ENCODE measurements at regions not wholly inside any gene's neighbourhood (a gene's known extent, or its start where the extent isn't known, plus 50 kb on each side); places are given as distances from the start of the nearest gene placed in this dataset.

- no peak for DNase-seq (ENCODE audit: low read depth)
Measured at GRCh38 chr12:107978201-107978600, 150.9 kb upstream of the WSCD2 start.

DNA sequence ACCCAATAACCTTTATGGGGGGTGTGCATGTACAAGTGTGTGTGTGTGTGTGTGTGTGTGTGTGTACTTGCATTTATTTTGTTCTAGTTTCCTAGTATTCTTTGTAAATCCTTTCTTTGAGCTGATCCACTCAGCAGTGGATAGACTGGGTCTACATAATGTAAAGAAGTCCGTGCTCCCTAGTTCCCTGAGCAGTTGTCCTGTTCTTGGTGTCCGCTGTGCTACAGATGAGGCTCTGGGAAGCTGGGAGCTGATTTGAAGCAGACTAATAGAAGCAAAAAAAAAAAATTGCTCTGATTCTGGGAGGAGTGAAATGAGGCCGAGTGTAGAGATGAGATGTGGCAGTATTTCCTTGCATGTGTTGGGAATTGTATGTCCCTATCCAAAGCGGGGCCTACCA, 150.4 kb upstream of the WSCD2 start:
- no peak for DNase-seq (ENCODE audit: low read depth)

DNA sequence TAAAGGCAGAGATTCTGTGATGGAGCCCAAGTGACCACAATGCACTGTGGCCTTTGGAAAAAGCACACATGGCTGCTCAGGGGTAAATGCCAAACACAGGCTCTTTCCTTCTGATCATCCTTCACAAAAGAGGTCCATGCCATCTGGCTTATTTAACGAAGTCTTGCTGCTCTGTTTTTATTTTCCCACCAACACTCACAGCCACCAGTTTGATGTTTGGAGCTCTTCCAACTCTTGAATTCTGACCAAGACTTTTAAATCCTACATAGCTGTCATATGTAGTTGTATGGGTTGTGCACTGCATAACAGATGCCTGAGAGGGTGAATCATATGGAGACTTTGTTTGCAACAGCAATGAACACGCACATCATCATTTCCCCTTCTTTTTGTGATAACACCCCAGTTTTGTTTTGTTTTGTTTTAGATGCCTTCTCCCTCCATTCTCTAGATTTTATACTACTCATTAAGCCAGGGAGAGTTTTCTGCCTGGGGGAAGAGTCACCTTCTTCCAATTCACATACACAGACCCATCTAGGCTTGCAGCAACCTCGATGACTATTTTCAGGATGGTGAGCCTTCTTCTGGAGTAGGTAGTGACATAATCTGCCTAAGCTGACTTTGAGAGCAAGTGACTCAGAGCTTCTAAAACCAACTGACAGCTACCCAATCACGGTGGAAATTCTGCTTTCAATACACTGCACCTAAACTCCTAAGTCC, 145.2 kb upstream of the WSCD2 start:
- DNase-seq (ENCODE audit: low read depth) = no peak

GRCh38 chr12:107984973-107985372, 144.1 kb upstream of the WSCD2 start:
- DNase-seq (ENCODE audit: low read depth) = no peak

DNA sequence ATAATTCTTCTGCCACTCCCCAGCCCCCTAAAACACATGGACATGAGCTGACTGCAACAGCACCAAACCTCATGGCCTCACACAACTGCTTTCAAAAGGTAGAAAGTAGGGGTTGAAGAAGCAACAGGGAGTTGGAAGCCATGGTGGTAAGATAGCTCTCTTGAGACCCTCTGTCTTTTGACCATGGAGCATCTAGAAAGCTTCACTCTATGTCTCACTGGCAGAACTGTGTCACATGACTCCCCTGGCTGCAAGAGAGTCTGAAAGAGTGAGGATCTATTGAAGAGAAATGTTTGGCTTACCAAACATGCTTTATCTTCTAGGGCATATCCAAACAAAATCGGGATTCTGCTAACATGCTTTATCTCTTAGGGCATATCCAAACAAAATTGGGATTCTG, 142.9 kb upstream of the WSCD2 start:
- no peak for DNase-seq (ENCODE audit: low read depth)

DNA sequence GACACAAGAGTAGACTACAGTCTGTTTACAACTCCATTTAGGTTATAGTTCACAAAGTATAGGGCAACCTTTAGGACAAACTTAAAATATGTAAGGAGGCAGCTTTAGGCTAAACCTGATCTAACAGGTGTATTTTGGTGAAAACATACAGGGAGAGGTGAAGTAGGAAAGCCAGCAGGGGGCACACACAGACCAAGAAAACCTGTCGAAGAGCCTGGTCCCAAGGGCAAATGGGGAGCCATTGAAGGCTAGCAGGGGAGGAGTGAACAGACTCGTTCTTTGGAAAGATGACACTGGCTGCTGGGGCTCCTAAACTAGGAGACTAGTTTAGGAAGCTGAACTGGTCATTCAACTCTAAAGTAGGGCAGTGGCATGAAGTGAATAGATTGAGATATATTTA, 138.8 kb upstream of the WSCD2 start:
- DNase-seq (ENCODE audit: low read depth) = no peak

DNA sequence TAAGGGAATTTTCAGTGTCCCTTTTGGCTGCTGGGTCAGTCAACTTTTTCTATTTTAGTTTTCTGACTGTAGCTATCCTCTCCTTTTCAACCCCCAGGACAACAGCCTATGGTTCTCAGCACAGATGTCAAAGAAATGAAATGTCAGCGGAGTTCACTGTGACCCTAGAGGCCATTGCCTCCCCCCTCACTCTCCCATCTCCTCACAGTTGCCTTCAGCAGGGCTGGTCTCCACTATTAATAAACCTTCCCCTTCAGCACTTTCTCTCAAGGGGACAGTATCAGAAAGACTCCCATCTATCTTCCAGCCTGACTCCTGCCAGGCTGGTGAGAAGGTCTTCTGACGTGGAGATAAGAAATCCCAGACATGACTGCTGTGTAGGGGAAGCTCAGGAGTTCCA, 137.1 kb upstream of the WSCD2 start:
- no peak for DNase-seq (ENCODE audit: low read depth)

DNA sequence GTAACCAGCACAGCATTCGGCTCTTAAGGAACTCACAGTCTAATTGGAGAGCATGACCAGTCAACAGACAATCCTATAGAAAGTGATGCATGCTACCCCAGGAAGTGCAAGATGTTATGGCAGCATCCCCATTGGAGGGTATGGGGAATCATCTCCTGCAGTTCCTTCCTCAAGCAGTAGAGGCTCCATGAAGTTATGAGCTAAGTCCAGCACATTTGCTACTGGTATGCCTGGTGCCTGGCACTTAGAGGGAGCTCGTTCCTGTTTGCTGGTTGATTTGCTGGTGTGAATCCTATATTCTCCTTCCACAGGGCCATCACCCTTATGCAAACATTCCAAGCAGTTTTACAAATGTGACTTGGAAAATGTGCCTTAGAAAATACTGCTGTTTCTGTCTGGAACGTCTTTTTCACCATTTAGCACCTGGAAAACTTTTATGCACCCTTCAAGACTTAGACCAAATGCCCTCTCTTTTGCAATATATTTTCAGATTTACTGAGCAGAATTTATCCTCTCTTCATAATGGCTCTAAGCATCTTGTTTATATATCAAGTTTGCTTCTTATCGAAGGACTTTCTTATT, 136.1 kb upstream of the WSCD2 start:
- no peak for DNase-seq (ENCODE audit: low read depth)

GRCh38 chr12:107998863-107999262, 130.2 kb upstream of the WSCD2 start:
- no peak for DNase-seq (ENCODE audit: low read depth)

- DNase-seq (ENCODE audit: low read depth) = no peak
Measured at GRCh38 chr12:108000111-108000510, 129.0 kb upstream of the WSCD2 start.

- DNase-seq (ENCODE audit: low read depth) = no peak
Measured at GRCh38 chr12:108004319-108004718, 124.8 kb upstream of the WSCD2 start.

- no peak for DNase-seq (ENCODE audit: low read depth)
Measured at GRCh38 chr12:108008163-108008905, 120.8 kb upstream of the WSCD2 start.

GRCh38 chr12:108009442-108010070, 119.5 kb upstream of the WSCD2 start:
- no peak for DNase-seq (ENCODE audit: low read depth)

- DNase-seq (ENCODE audit: low read depth) = no peak
Measured at GRCh38 chr12:108016022-108016564, 113.0 kb upstream of the WSCD2 start.

DNA sequence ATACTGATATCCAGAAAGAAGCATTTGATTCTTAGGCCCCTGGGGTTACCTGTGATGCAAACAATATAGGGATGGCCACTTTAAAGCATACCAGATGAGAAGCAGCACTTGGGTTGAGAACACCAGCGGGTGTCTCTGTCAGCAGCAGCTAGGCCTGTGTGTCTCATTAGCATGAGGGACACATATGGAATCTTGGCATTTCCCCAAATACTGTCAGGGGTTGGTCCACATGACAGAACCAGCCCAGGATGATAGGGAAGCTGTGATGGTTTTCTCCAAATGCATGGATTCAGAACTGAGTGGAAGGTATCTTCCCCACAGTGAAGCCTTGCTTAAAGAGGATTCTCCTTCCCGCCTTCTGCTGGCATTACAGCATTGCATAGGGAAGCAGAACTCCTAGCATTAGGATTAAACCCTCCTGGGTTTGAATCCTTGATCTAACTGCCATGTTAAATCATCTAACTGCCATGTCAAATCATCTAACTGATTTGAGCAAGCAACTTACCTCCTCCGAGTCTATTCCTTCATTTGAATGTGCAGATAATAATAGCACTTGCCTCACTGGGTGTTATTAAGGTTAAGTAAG, 111.5 kb upstream of the WSCD2 start:
- DNase-seq (ENCODE audit: low read depth) = no peak

DNA sequence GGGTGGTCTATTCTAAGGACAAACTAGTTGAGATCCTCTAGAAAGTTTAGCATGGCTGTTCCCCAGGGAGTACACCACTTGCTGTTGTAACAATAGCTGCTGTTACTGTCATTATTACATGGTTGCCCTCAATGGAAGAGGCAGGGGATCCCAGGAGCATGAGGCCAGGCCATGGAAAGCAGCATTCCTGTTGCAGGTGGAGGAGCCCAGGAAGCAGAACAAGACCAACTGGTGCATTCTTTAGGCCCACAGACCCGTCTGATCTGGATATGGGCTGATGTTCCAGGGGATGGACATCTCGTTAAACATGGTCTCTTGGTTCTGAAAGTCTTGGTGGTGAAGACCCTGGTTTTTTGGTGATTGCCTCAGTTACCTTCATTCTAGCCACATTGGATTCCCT, 109.2 kb upstream of the WSCD2 start:
- no peak for DNase-seq (ENCODE audit: low read depth)

DNA sequence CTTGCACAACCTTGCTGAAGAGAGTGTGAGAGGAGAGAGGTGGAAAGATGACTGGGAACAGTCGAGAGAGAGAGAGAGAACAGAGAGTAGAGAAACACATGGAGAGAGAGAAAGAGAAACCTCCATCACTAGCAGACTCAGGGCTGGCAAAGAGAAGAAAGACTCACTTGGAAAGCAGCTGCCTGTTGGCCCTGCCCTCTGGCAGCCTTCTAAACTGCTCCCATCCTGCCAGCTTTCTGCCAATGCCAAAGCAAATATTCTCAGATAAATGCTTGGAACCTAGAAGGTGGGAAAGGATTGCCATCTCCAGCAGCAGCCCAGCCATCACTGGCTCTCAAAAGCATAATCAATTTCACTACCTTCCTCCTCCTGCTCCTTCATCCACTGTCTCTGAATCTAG, 107.9 kb upstream of the WSCD2 start:
- DNase-seq (ENCODE audit: low read depth) = no peak

DNA sequence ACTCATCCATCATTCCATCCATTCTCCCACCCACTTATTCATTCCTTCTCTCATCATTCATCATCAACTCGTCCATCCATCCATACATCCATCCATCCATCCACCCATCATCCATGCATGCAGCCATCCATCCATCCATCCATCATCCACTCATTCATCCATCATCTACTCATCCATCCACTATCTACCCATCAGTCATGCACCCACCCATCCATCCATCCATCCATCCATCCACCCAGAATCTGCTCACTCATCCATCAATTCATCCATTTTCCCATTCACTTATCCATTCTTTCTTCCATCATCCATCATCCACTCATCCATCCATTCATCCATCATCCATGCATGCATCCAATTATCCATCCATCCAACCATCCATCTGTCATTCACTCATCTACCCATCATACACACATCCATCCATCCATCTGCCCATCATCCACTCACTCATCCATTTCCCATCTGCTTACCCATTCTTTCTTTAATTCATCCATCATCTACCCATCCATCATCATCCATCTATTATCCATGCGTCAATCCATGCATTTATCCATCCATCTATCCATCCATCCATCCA, 107.1 kb upstream of the WSCD2 start:
- DNase-seq (ENCODE audit: low read depth) = no peak

DNA sequence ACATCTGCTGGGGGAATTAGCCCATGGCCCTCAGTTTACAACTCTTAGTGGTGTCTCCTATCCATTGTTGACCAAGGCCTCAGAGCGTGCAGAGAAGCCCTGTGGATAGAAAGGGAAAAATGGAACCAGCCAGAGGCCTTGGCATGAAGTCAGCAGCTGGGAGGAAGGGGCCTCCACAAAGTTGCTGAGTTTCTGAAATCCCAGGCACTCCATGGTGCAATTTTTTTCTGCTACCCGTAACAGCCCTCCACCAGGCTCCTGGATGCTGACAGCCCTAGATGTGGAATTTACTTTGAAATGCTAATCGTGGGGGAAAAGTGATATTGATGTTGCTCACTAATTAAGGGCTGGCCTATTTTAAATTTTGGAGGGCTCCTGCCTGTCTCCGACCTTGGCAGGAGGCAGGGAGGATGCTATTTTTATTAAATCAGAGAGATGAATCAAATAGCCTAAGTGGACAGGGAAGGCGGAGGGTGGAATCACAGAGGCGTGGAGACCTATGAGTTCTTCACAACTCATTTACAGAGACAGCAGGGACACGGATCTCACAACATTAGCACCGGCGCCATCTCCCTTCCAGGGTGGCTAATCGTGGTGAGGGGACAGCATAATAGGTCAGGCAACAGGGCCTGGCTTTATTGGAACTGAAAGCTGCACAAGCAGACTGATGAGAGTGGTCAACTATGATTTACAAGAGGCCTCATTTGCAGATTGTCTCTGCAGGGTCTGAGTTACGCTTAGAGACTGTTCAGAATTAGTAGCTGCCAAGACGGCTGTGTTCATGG, 99.8 kb upstream of the WSCD2 start:
- no peak for DNase-seq (ENCODE audit: low read depth)

DNA sequence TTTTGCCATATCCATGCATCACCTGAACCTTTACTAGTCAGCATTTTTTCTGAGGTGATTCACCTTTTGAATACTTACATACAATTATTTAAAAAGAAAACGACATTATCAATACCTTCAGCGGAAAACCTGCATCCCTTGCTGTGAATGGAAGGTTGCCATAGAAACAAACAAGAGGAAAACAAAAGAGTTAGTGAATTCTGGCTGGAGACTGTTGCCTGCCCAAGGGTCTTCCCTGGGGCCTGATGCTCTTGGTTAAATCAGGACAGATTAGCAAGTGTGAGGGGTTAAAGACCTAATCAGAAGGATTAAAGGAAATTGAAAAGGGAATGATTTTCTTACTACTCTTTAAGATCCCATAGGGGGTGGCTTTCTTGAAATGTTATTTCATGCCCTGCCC, 96.0 kb upstream of the WSCD2 start:
- DNase-seq (ENCODE audit: low read depth) = no peak

- no peak for DNase-seq (ENCODE audit: low read depth)
Measured at GRCh38 chr12:108035372-108035771, 93.7 kb upstream of the WSCD2 start.

Data from fibroblast of the conjunctiva (primary cell).